Lung (tissue), 11 donors: ENCODE measurements at regions not wholly inside any gene's neighbourhood (a gene's known extent, or its start where the extent isn't known, plus 50 kb on each side); places are given as distances from the start of the nearest gene placed in this dataset.

Experiments
- ATAC-seq: fragments of 200-7000 bp; cut with Tn5 transposase; one replicate; pipeline ENCODE4 v1.9.1; 2020; ENCODE audit warnings: moderate number of reproducible peaks; ENCODE audit not compliant: insufficient read depth, low FRiP score
- DNase-seq, 3 donors: peaks; one replicate each; pipeline ENCODE4 v3.0.0-alpha.2; 2013 to 2017
- H3K27ac ChIP-seq, 2 donors: one replicate each; pipeline ENCODE4 v1.5.1; 2013; ENCODE audit warnings: mild to moderate bottlenecking in 2 of 2, moderate library complexity in 2 of 2, control low read depth in 1 of 2, inconsistent platforms in 1 of 2, low read depth in 1 of 2, low read length in 1 of 2
- H3K27me3 ChIP-seq, 3 donors: one replicate each; pipeline ENCODE4 v1.5.1; 2013; ENCODE audit warnings: low read length in 2 of 3; ENCODE audit not compliant: control insufficient read depth in 3 of 3, insufficient read depth in 3 of 3
- H3K36me3 ChIP-seq, 4 donors: one replicate each; pipeline ENCODE4 v1.5.1; 2013; ENCODE audit warnings: low read length in 4 of 4, mild to moderate bottlenecking in 1 of 4, moderate library complexity in 1 of 4; ENCODE audit not compliant: control insufficient read depth in 4 of 4, insufficient read depth in 4 of 4
- H3K4me1 ChIP-seq, 5 donors: one replicate each; pipeline ENCODE4 v1.5.1; 2013; ENCODE audit warnings: low read length in 5 of 5, mild to moderate bottlenecking in 2 of 5, moderate library complexity in 1 of 5; ENCODE audit not compliant: control insufficient read depth in 5 of 5, insufficient read depth in 5 of 5
- H3K4me3 ChIP-seq: one replicate; pipeline ENCODE4 v1.5.1; 2013; ENCODE audit warnings: mild to moderate bottlenecking, control low read depth, moderate library complexity
- H3K9ac ChIP-seq, 2 donors: one replicate each; pipeline ENCODE4 v1.5.1; 2013; ENCODE audit warnings: low read length in 2 of 2, control low read depth in 1 of 2; ENCODE audit not compliant: insufficient read depth in 1 of 2
- H3K9me3 ChIP-seq, 4 donors: one replicate each; pipeline ENCODE4 v1.5.1; 2013; ENCODE audit warnings: low read length in 3 of 4, mild to moderate bottlenecking in 1 of 4, moderate library complexity in 1 of 4; ENCODE audit not compliant: control insufficient read depth in 4 of 4, insufficient read depth in 3 of 4
- CTCF ChIP-seq: IDR thresholded peaks from 2 replicates; pipeline ENCODE4 v1.5.1; 2012; ENCODE audit warnings: mild to moderate bottlenecking; ENCODE audit errors: control extremely low read depth, extremely low read depth
- WGBS, 2 donors: extraction: QIAGEN DNeasy Blood & Tissue Kit; methylation state at CpG; one replicate each; pipeline ENCODE4 v1.1.7; 2013; 5-methylcytosine and 5-hydroxymethylcytosine counted together
- donor health status: control.
- donor health status: control.
- donor health status: Bipolar disorder and iron deficiency.
- donor health status: healthy.
- donor health status: DM: yes; HTN: yes; CAD: no.

GRCh38 chr5:3330442-3330841, 265.2 kb upstream of the IRX1 start:
- no peak overlapping the region for H3K27ac ChIP-seq
- no peak for ATAC-seq
- peaks cover 0 to 11% (median 0%) of the 10 kb centered on the region in 4 donors for H3K9me3 ChIP-seq
- no peaks in the 10 kb centered on the region for H3K27me3 ChIP-seq
- DNase-seq = no peak
- TF ChIP-seq CTCF = no peak
- no peaks in the 10 kb centered on the region for H3K36me3 ChIP-seq
- peaks cover 0 to 17% (median under 1%) of the 10 kb centered on the region in 5 donors for H3K4me1 ChIP-seq
- WGBS, 2 donors = 88 to 93% methylated on average over 6 of the region's 6 CpGs
- H3K9ac ChIP-seq = no peak overlapping the region
- no peak overlapping the region for H3K4me3 ChIP-seq

GRCh38 chr5:3329427-3329826, 266.2 kb upstream of the IRX1 start:
- Histone ChIP-seq H3K27me3 (no peaks in the 10 kb centered on the region), H3K4me3 (no peak overlapping the region), H3K9me3 (peaks cover 0 to 11% (median 0%) of the 10 kb centered on the region in 4 donors), H3K36me3 (no peaks in the 10 kb centered on the region), H3K9ac (no peak overlapping the region), H3K4me1 (peaks cover 0 to 26% (median 2%) of the 10 kb centered on the region in 5 donors), H3K27ac (no peak overlapping the region)
- 70 to 75% methylated on average over 4 of the region's 4 CpGs for WGBS, 2 donors
- ATAC-seq (no peak), DNase-seq (peak in 1 of 3 donors; percentile 6)
- TF ChIP-seq CTCF = no peak

- Histone ChIP-seq H3K27ac (no peak overlapping the region), H3K36me3 (no peaks in the 10 kb centered on the region), H3K27me3 (no peaks in the 10 kb centered on the region), H3K4me3 (no peak overlapping the region), H3K4me1 (peaks cover 0 to 26% (median 7%) of the 10 kb centered on the region in 5 donors), H3K9me3 (peaks cover 0 to 15% (median 1%) of the 10 kb centered on the region in 4 donors), H3K9ac (no peak overlapping the region)
- TF ChIP-seq CTCF = no peak
- WGBS, 2 donors = 91 to 92% methylated on average over 9 of the region's 9 CpGs
- ATAC-seq = no peak
- DNase-seq = no peak
Observed at GRCh38 chr5:3326841-3327232, 268.8 kb upstream of the IRX1 start.
